ENCODE measurements at regions not wholly inside any gene's neighbourhood (a gene's known extent, or its start where the extent isn't known, plus 50 kb on each side); places are given as distances from the start of the nearest gene placed in this dataset.

GRCh38 chr13:110812121-110812868 is 98.8 kb downstream of the ING1 start (continued):
- TF ChIP-seq TFDP1 (CRISPR knock-in tag; IDR thresholded peaks at IDR 0.05; ENCODE audit: borderline replicate concordance) (no peak), ZBTB8A (CRISPR knock-in tag; IDR thresholded peaks at IDR 0.05; ENCODE audit: borderline replicate concordance, low read depth) (no peak), ZFP37 (CRISPR knock-in tag; IDR thresholded peaks at IDR 0.05; ENCODE audit: borderline replicate concordance) (no peak), THRA (CRISPR knock-in tag; IDR thresholded peaks at IDR 0.05; ENCODE audit: borderline replicate concordance) (no peak), FOXA1 (IDR thresholded peaks at IDR 0.05) (no peak), FOXA1 (CRISPR knock-in tag; IDR thresholded peaks at IDR 0.05) (no peak), BRCA1 (CRISPR knock-in tag; IDR thresholded peaks at IDR 0.05) (no peak), ZNF7 (CRISPR knock-in tag; IDR thresholded peaks at IDR 0.05) (no peak), E2F5 (CRISPR knock-in tag; conservative IDR thresholded peaks at IDR 0.05) (no peak), ZNF33B (CRISPR knock-in tag; IDR thresholded peaks at IDR 0.05) (no peak), CEBPB (IDR thresholded peaks at IDR 0.05; ENCODE audit: borderline replicate concordance, low read depth, low read length) (no peak), STAG1 (CRISPR knock-in tag; IDR thresholded peaks at IDR 0.05) (no peak)

All from HepG2 (cell line).